GM21360 (cell line): ENCODE measurements at regions not wholly inside any gene's neighbourhood (a gene's known extent, or its start where the extent isn't known, plus 50 kb on each side); places are given as distances from the start of the nearest gene placed in this dataset.

Experiments used
- ATAC-seq: cut with Tn5 transposase; IDR thresholded peaks from one replicate; pipeline ENCODE4 v1.9.1; 2021; ENCODE audit warnings: mild to moderate bottlenecking, moderate library complexity; ENCODE audit not compliant: unreplicated experiment

DNA sequence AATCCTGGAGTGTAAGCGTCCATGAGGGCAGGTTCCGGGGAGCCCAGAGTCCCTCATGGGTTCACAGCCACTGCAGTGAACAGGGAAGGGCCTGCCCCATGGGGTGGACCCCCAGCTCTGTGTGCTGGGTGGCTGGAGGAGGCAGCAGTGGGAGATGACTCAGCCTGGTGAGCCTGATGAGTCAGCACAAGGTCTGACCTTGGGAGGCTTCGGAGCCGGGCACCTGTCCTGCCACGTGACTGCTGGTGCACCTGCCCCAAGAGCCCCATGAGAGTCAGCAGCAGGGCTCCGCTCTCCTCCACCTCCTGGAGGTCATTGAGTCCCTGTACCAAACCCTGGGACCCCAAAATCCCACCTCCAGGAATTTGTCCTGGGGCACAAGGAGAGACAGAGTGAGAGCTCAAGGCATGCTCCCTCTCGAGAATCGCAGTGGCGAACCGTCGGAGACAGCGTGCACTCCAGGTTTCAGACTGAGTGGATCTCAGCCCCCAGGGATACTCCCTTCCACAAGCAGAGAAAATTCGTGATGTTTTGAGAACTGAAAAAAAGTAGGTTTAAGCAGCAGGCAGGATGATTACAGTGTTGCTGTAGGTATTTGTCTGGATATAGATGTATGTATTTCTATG, 1221.7 kb downstream of the BRD1 start:
- no peak for ATAC-seq

- ATAC-seq = no peak
These were observed 1222.5 kb downstream of the BRD1 start for GRCh38 chr22:48605125-48605524.

- ATAC-seq = no peak
These were observed 1223.9 kb downstream of the BRD1 start for GRCh38 chr22:48603621-48604320.

GRCh38 chr22:48602805-48603518, 1224.7 kb downstream of the BRD1 start:
- no peak for ATAC-seq

GRCh38 chr22:48600681-48601080, 1227.0 kb downstream of the BRD1 start:
- no peak for ATAC-seq

DNA sequence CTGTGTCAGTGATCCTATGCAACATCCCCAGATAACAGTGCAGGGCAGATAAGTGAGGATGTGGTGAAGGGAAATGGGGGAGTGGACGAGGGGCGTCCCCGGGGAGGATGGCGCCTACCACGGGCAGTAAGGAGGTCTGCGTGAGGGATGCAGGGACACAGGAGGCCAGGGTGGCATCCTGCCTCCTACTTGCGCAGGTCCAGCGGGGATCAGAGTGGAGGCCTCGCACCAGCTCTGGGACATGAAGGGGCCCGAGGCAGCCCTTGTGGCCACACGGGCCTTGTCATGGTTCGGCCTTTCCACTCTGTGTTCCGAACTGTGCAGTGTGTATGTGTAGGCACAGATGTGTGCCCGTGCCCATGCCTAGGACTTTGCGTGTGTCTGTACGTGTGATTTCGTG, 1227.5 kb downstream of the BRD1 start:
- ATAC-seq = no peak

- no peak for ATAC-seq
These were observed 1228.3 kb downstream of the BRD1 start for GRCh38 chr22:48599346-48599745.

DNA sequence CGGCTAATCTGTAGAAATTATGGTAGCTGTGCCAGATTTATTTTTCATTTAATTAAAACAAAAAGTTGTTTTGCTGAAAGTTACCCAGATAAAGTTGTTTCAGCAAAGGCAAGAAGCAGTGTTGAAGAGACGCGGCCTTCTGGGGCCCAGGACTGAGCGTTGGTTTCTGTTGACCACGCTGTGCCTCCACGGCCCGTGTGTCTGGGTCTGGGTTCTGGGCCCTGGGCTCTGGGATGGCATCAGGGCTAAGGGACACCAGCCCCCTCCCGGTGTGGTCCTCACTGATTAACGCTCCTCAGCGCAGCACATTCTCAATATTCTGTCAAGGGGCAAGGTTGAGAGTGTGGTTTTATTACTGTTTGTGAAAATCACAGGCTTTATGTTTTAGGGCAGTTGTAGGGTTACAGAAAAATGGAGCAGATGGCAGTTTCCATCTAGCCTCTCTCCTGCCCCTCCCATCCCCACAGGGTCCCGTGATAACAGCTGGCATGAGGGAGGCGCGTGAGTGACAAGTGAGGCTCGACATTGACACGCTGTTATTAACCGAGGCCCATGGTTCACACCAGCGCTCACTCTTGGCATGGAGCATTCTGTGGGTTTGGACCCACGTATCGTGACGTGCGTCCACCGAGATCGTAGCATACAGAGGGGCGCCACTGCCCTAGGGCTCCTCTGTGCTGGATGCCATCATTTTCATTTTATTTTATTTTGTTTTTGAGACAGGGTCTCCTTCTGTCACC, 1231.4 kb downstream of the BRD1 start:
- ATAC-seq = no peak

- ATAC-seq = no peak
These were observed 1232.2 kb downstream of the BRD1 start for GRCh38 chr22:48595511-48595905.

DNA sequence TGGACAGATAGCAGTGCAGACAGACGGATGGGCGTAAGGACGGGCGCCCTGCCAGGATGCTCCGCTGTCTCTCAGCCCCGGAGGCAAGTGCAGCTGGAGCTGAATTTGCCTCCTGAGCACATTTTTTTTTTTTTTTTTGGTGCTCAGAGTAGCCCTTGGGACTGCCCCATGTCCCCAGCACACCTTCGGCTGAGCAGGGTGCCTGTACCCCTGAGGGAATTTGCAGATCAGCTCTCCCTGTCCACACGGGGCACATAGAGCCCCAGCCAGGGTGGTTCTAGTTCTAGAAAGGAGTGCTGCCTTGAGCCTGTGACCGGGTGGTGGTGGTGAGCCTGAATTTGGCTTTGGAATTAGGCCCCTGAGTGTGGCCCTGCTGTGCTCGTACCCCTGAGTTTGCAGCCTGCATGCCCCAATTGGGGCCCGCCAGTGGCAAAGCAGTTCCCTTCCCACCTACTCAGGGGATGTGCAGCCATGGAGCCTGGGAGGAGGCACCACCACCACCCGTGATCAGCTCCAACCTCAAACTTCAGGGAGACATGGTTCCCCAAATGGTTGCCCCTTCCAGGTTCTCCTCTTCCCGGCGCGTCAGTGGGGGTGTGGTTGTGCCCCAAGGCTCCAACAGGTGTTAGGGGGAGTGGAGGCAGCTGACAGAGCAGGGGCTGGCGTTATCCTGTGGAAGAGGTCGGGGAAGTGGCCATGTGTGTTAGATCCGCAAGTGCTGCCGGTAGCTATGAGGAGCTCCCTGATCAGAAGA, 1232.7 kb downstream of the BRD1 start:
- no peak for ATAC-seq

DNA sequence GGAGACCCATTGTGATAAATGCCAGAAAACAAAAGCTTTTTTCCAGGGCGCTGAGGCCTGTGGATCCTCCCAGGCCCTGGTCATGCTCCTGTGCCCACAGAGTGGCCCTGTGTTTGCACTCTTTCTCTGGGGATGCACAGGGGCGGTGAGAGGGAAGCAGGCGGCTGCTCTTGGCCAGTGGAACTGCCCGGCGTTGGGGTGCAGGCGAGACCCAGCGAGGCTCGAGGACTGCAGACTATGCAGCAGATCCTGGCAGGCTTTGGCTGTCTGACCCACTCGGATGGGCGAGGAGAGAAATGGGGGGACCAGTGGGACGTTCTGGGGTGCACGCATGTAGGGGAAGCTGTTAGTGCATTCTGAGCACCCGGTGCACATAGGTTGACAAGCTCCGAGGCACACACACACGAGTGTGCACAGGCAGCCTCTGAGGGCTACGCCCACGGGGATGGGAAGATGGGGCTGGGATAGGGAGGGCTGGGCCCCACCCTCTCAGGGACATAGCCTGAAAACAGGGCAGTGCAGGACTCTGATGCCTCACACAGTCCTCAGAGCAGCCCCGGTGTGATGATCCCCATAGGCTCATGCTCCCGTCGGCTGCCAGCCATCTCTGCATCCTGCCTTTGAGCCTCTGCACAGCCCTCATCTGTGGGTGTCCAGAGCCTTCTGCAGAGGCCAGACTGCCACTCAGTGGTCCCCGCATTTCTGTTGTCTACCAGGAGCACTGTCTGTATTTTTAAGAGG, 1233.5 kb downstream of the BRD1 start:
- no peak for ATAC-seq

DNA sequence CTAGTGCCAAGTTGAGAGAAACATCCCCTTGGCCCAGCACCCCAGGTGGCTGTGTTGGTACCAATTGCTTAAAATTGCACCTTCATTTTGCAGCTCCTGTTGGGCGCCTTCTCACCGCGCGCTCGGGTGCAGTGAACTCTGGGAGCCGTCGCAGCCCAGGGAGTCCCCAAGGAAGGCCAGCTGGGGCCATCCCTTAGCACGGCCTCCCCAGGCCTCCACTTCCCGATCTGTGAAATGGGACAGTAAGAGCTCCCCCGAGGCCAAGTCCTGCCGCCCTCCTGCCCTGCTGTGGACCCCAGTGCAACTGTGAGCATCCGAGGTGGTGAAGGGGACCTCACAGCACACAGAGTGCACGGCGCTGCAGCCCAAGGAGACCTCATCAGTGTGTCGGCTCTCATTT, 1234.1 kb downstream of the BRD1 start:
- no peak for ATAC-seq

- no peak for ATAC-seq
These were observed 1234.7 kb downstream of the BRD1 start for GRCh38 chr22:48592931-48593330.

- ATAC-seq = no peak
These were observed 1235.2 kb downstream of the BRD1 start for GRCh38 chr22:48592488-48592887.

DNA sequence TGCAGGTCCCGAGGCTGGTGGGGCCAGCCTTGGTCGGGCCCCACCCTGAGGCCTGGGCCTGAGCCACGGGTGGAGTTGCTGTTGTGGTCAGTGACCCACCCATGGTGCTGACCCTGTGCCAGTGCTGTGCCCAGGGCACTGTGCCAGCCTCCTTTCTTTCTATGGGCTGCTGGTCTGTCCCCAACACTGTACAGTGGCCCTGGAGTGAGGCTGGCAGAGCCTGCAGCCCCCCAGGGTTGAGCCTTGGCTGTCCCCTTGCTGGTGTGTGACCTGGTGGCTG, 1235.7 kb downstream of the BRD1 start:
- no peak for ATAC-seq

- ATAC-seq = no peak
These were observed 1236.2 kb downstream of the BRD1 start for GRCh38 chr22:48591286-48592065.

DNA sequence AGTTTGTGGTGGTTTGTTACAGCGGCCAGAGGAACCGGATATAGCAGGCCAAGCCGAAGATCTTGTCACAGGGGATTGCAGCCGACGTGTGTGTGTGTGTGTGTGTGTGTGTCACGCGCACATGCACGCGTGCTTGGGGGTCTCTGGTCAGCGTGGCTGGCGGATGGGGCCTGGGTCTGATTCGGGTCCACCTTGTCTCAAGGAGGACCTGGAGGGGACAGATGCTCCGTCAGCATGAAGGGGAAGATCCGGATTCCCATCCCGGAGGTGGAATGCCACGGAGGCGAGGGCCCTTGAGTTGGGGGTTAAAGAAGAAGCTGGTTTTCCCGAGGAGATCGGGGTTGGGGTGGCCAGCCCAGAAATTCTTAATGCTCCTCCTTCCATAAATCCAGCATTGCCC, 1237.8 kb downstream of the BRD1 start:
- ATAC-seq = no peak

DNA sequence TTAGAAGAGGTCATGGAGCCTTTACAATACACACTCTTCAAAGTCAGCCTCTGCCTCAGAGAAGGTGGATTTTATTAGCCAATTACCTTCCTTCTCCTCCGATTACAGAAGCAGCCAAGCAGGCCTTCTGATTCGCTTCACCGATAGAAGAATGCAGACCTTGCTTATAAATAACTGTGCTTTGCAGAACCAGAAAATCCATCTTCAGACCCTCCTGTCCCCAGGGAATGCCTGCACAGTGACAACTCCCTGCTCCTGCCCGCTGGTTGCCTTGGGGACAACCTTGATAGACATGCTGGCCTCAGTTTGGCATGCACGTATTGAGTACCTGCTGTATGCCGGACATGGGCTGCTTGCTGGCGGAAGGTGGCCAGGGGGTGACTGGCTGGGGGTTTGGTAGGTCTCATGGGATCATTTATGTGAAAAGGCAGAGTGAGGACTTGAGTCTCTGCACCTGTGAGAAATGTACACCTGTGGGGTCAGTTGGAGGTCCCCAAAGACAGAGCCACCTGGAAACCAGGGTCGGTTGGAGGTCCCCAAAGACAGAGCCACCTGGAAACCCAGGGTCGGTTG, 1238.7 kb downstream of the BRD1 start:
- no peak for ATAC-seq

GRCh38 chr22:48588151-48588877, 1239.4 kb downstream of the BRD1 start:
- no peak for ATAC-seq
